ENCODE measurements at regions not wholly inside any gene's neighbourhood (a gene's known extent, or its start where the extent isn't known, plus 50 kb on each side); places are given as distances from the start of the nearest gene placed in this dataset.

- no peak for DNase-seq
These were observed 724.7 kb upstream of the RAB6C start for GRCh38 chr2:129254718-129255117.

DNA sequence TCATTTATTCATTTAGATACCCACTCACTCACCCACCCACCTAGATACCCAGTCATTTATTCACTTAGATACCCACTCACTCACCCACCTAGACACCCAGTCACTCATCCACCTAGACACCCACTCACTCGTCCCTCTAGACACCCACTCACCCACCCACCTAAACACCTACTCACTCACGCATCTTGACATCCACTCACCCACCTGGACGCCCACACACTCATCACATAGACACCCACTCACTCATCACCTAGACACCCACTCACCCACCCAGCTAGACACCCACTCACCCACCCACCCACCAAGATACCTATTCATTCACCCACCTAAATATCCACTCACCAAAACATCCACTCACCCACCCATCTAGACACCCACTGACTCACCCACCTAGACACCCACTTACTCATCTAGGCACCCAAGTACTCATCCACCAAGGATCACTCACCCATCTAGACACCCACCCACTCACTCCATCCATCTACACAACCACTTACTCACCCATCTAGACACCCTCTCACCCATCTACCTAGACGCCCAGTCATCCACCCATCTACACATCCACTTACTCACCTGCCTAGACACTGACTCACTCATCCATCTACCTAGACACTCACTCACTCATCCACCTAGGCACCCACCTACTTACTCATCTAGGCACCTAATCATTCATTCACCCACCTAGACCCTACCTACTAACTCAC is 723.7 kb upstream of the RAB6C start:
- no peak for DNase-seq

DNA sequence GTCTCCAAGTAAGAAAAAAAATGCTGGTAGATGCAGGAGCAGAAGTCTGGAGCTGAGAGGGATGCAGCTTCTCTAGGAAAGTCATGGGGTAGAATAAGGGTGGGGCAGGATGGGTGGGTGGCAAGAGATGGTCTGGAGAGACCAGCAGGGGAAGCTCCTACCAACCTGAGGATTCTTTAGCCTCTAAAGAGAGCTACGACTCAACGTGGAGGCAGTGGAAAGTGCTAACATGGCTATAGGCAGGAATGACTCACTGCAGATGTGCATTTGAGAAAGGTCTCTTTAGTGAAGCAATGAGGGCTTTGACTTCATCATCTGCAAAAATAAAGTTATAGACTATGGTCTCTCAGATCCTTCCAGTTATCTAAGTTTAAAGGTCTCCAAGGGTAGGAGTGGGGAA is 722.8 kb upstream of the RAB6C start:
- no peak for DNase-seq

GRCh38 chr2:129262934-129263333 is 716.5 kb upstream of the RAB6C start:
- DNase-seq: no peak

DNA sequence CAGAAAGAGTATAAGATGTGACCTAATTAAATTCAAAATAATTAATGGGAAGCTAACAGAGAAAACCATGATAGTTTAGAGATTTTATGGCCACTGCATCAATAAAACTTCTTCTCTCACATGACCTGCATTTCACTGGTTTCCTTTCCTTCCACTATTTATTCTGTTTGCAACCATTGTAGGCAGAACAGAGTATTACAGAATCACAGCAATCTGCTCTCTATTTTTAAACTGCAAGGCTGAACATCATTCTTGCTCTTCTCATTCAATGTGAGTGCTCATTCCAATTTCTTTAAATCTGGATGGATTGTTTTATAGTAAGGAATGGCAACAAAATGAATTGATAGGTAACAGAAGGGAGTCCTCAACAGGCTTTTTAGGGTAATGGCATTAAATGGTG is 715.5 kb upstream of the RAB6C start:
- DNase-seq: no peak

DNA sequence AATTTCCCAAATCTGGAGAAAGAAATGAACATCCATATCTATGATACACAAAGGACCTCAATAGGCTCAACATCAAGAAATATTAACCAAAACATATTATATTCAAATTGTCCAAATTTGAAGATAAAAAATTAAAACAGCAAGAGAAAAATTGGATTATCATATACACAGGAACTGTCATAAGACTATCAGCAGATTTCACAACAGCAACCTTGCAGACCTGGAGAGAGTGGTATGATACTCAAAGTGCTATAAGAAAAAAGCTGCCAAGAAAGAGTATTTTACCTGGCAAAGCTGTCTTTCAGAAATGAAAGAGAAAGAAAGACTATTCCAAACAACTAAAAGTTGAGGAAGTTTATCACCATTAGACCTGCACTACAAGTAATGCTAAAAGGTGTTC is 711.9 kb upstream of the RAB6C start:
- DNase-seq: no peak

DNA sequence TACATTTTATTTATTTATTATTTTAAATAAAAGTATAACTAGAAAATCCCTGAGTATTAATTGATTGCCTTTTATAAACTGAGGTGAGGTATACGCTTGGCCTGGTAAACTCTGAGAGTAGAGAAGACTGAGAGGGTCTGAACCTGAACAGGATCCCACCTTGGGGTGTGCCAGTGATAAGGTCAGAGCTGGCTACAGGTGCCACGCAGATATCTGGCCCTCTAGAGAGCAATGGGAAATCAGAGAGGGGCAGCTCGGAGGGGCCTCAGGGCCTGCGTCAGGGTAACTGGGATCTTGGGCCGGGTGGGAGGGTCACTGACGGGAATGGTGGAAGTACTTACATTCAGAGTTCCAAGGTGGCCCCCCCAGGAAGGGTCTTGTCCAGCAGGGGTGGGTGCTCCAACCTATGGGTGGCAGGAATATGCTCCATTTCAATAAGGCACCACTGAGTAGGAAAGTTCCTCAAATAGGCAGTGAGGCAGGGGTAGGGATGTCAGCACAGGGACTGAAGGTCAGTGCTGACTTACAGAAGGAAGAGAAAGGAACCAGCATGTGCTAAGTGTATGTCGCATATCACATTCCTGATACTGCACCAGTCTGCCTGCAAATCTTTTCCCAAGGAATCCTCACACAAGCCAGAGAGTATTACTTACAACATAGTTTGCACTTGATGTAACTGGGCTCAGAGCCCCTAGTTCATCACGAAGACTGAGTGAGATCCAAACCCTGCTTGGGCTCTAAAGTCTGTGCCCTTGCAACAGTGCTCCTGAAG is 706.0 kb upstream of the RAB6C start:
- DNase-seq: no peak

DNA sequence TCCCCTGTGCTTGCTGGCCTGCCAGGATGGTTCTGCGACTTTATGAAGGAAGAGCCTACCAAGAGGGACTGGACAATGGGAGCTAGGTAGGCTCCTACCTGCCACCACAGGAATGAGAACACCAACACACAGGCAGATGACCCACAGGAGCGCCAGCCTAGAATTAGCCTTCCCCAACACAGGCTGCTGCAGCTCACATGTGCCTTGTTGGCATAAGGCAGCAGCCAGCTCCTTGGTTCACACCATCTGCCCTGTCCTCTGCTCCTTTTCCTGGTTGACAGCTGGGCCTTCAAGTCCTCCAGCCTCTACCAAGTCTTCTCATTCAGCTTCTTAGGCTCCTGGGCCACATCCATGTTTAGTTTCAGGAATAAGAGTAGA is 705.4 kb upstream of the RAB6C start:
- DNase-seq: no peak

DNA sequence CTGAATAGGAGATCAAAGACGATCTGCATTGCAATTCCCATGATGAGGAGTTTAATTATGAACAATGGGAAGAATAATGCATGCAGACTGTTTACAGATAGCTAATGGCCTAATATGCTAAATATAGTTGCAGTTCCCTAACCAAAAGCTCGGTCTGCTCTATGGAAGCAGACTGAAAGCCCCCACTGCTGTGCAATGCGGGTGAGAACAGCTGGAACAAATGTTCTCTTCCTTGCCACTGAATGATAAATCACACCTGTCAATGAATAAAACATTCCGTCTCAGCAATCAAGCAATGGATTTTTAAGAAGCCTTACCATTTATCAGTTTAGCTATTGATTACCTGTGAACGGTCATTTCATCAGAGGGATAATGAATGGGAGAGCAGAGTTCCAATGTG is 704.5 kb upstream of the RAB6C start:
- no peak for DNase-seq

- peak in 4 of 58 donors; percentile 7 to 53 (median 16) for DNase-seq
These were observed 703.8 kb upstream of the RAB6C start for GRCh38 chr2:129275706-129276105.

DNA sequence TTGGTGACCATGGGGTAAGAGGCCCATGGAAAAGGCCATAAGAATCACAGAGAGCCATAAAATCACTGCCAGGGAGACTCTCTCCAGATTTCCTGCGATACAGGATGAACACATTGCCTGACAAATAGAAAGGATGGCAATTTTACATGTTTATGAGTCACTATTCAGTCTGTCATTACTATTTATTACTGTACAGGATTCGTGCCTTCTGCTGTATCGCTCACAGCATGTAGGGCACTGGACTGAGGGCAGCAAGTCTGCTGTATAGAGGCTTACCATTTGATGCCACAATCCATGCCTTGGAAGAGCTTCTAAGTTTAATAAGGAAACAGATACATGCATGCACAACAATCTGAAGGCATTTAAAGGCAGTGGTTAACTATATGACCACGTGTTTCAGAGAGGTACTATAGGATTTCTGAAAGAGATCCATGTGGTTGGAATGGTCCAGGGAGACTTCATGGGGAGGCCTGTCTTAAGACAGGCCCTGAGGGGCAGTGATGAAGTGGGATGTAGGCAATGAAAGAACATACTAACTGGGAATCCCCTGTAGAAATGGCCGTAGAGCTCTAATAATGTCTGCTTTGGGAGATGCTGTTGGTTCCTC is 702.4 kb upstream of the RAB6C start:
- DNase-seq: no peak

GRCh38 chr2:129277585-129277981 is 701.9 kb upstream of the RAB6C start:
- no peak for DNase-seq

GRCh38 chr2:129281791-129282530 is 697.5 kb upstream of the RAB6C start:
- no peak for DNase-seq

GRCh38 chr2:129285012-129285411 is 694.5 kb upstream of the RAB6C start:
- DNase-seq: no peak

DNA sequence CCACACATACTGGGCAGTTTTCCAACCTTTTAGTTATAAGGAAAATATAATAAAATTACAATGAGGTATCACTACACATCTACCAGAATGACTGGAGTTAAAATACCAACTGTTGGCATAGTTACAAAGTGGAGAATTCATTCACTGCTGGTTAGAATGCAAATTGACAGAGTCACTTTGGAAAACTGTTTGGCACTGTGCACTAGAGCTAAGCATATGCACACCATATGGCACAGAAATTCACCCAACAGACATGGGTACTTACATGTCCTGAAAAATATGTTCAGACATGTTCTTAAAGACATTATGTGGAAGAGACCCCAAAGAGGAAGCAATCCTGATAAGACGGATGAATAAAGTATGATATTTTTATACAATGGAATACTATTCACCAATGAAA is 686.1 kb upstream of the RAB6C start:
- DNase-seq: no peak

- no peak for DNase-seq
These were observed 683.1 kb upstream of the RAB6C start for GRCh38 chr2:129296396-129296795.

DNA sequence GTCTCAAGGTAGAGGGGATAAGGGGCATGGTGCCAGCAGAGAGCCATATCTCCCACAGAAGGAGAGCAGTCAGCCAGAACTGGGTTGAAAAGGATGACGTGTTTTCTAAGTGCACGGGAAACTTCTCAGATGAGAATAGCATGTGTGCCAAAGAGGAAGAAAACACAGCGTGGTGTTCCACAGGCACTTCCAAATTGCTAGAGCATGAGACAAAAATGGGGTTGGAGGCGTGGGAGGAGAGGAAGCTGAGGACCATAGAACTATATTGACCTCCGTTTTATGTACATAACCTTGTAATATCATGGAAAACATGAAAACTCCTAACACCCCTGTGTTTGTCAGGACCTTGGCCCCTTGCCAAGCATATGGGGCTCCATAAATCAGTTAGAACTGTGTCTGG is 682.7 kb upstream of the RAB6C start:
- peak in 6 of 58 donors; percentile 13 to 56 (median 32) for DNase-seq

DNA sequence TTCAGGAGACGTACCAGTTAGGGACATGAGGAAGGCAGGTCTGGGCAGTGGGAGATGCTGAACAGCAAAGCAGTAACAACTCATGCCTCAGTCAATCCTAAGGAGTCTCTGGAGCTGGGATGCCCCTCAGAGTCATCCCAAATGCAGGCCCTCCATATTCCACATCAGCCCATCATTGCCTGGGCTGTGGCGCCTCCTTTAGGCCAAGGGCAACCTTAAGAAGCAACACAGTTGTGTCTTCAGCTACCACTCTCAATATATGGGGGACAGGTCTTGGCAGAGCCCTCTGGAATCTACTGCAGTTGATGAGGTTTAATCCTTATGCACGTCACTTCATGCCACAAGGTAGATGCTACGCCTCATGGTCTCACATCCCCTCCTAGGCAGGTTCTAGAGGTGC is 682.0 kb upstream of the RAB6C start:
- DNase-seq: no peak

GRCh38 chr2:129299338-129299737 is 680.1 kb upstream of the RAB6C start:
- no peak for DNase-seq

GRCh38 chr2:129299756-129300155 is 679.7 kb upstream of the RAB6C start:
- DNase-seq: no peak

DNA sequence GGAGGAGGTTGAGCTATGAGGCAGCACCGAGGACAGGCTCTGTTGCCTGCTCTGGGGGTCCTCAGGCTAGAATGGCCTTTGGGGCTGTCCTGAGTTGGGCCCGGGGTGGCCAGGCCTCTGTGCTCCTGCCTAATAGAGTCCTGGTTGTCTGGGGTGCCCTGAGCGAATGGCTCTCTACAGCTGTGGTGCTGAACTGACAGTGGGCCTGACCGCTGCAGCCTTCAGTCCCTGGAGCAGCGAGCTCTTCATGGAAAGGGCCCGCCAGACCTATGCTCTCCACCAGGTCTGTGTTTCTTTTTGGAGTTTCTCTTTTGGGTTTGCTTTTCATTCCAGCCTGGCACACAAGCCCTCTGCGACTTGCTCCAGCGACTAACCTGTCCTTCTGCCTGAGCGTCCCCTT is 679.0 kb upstream of the RAB6C start:
- no peak for DNase-seq

GRCh38 chr2:129301431-129301913 is 678.0 kb upstream of the RAB6C start:
- peak in 15 of 58 donors; percentile 13 to 70 (median 35) for DNase-seq
